T47D (cell line): ENCODE measurements at regions not wholly inside any gene's neighbourhood (a gene's known extent, or its start where the extent isn't known, plus 50 kb on each side); places are given as distances from the start of the nearest gene placed in this dataset.
"Not testable (repeated sequence)": the region's sequence is repeated elsewhere in the genome, so short reads cannot be mapped to it uniquely, and the experiment has no call there.

Source experiments
- DNase-seq, 2 experiments: peaks; one replicate each; pipeline versions ENCODE4 v3.0.0 to v3.0.0-alpha.2; 2011 to 2012; ENCODE audit warnings: low read depth in 1 of 2, low spot score in 1 of 2
- JUND ChIP-seq: IDR thresholded peaks from 2 replicates; pipeline ENCODE4 v1.6.1; 2012; ENCODE audit warnings: low read depth
- in situ Hi-C: cut with HindIII; loops from 2 replicates; pipeline ENCODE4 v1.10.0; 2016; ENCODE audit warnings: low sequenced_read_pairs, low pct_unique_long_range_greater_than_20kb

DNA sequence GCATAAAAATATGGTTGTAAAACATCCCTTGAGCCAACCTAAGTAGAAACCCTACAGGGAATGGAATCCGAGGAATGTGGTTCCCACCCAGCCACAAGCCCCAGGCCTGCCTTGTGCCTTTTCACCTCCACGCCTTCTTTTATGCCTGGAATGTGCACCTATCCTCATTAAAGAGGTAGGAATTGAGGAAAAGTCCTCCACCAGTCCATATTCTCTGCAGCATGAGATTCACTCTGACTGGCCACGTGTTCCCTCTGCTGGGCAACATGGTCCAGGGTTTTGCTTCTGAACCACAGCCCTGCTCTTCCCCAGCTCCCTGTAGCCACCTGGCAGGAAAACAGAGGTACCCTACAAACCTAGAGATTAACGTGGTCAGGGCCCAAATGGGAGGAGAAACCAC is 787.9 kb upstream of the RAB6C start:
- TF ChIP-seq JUND = no peak
- DNase-seq = peak; percentile 5 to 79
- in situ Hi-C loops = no loop called here

DNA sequence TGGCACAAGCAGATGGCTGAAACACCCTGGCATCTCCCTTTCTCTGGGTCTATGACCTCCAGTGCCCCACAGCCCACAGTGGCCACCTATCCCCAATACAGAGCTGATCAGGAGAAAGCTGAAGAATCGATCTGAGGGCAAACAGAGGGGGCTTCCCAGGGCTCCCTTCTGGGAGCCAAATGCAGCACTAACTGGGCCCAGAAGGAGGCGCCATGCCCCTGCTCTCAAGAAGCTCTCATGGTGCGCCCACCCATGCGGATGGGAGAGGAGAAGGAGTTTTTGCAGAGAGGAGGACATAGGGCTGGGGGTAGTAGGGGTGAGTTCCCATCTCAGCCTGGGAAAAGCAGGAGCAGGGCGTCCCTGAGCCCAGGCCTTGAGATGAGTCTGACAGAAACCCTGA is 787.3 kb upstream of the RAB6C start:
- no peak for TF ChIP-seq JUND
- in situ Hi-C loops = no loop called here
- no peak for DNase-seq

DNA sequence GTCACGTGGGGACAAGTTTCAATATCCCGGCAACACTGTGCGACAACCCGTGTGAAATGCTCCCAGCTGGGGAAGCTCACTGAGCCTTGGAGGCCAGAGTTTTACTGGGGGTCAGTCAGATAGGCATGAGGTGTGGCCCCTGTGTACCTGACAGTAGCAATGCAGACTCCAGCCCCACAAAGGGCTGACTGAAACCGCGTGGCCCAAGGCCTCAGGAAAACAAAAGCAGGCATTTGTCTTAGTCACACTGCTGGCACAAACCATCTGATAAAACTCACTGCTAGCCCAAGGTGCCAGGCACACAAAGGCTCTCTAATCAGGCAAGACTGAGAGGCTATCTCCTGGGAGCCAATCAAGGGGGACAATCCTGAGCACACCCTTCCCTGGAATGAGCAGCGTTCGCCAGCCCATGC is 786.6 kb upstream of the RAB6C start:
- TF ChIP-seq JUND = no peak
- in situ Hi-C loops = no loop called here
- no peak for DNase-seq

DNA sequence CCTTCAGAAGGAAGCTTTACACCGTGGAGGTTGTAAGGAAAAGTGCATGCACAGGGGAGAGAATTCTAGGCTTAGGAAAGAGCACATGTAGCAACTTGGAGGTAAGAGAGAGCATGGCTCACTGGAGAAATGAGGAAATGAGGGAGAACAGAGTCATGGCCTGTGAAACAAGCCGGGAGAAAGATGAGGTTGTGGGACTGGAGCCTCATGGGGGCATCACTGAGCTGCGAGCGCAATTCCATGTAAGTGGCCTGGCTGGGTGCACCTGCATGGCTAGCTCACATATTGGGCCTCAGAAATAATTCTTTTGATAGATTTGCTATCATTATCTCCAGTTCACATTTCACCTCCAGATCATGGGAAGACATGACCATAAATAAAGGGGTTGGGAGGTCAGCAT is 785.5 kb upstream of the RAB6C start:
- in situ Hi-C loops = no loop called here
- peak in 1 of 2 experiments; percentile 26 for DNase-seq
- TF ChIP-seq JUND = no peak

DNA sequence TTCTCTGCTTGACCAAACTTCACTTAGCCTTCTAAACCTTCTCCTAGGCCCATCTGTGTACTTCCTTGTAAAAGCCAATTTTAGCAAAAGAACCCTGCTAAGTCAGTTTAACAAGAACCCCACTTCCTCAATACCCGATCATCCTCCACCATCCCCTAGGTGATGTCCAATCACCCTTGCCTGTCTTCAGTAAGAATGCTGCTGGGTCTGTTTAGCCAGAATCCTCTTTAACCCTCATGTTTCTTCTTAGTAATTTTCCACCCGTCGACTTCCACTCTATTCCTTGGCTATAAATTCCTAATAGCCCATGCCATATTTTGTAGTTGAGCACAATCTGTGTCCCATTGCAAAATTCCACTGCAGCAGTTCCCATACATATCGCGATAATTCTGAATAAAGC is 780.0 kb upstream of the RAB6C start:
- in situ Hi-C loops = no loop called here
- peak in 1 of 2 experiments; percentile 63 for DNase-seq
- TF ChIP-seq JUND = no peak

DNA sequence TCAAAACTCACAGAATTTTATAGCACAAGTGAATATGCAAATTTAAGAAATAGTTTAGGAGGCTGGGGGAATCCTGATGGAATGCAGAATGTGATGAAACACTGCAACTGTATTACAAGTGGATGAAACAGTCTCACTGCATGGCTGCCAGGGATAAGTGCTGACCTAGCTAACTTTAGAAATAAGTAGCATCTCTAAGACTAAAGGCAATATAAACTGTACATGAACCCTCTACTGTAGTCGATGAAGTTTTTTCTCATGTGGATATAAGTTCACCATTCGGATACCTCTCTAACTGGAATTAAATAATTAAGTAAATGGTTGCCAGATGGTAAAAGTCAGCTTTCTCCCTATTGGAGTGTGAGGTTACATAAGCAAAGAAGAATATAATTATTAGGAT is 777.8 kb upstream of the RAB6C start:
- in situ Hi-C loops = no loop called here
- DNase-seq = no peak
- no peak for TF ChIP-seq JUND

DNA sequence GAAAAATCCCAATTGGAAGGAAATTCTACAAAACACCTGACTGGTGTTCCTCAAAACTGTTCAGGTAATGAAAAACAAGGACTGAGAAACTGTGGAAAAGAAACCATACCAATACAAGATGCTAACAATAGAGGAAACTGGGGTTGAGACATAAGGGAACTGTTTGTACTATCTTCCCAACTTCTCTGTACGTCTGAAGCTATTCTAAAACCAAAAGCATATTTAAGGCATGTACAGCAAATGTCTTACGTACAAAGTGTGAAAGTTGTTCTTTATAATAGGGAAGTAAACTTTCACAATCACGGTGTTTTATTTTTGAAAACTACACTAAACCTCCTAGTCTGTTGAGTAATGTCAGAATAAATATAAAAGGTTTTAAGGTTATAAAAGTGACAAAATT is 776.1 kb upstream of the RAB6C start:
- TF ChIP-seq JUND = no peak
- in situ Hi-C loops = no loop called here
- no peak for DNase-seq

DNA sequence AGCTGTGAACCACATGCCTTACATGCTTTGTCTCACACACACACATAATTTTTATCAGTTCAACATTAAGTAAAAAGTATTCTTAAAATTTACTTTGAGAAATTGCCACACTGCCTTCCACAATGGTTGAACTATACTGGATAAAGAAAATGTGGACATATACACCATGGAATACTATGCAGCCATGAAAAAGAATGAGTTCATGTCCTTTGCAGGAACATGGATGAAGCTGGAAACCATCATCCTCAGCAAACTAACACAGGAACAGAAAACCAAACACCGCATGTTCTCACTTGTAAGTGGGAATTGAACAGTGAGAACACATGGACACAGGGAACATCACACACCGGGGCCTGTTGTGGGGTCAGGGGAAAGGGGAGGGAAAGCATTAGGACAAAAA is 774.9 kb upstream of the RAB6C start:
- in situ Hi-C loops, DNase-seq: not testable (repeated sequence)

DNA sequence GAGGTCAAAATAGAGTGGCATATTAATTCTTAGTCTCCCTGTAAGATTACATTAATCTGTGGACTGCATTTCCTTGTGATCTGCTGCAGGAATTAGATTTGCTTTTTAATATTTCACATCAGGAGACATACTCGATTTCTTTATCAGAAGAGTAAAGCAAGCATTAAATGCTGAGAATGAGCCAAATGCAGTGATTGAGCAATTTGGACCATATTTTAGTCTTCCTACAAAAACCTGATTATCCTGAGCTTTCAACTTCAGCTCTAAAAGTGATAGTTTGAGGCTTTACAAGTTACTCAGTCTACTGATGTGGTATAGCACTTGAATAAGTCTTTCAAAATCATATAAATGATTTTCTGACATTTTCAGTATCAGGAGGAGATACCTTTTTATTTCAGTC is 774.3 kb upstream of the RAB6C start:
- in situ Hi-C loops = no loop called here
- TF ChIP-seq JUND = no peak
- DNase-seq = no peak

DNA sequence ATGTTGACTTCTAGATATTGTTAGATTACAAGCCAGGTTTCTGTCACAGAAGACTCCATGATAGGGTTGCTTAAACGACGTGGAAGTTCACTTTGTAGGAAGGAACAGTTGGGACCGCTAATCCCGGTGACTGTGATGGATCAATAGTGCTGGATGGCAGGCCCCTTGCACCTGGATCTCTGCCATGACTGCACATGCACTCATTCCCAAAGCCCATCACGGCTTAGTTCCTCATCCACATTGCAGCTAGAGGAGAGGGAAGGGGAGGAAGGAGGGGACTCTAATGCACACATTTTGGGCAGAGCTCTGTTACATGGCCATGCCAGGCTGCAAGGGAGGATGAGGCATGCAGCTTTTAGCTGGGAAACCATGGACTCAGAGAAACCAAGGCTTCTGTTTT is 773.7 kb upstream of the RAB6C start:
- DNase-seq = no peak
- TF ChIP-seq JUND = no peak
- in situ Hi-C loops = no loop called here

DNA sequence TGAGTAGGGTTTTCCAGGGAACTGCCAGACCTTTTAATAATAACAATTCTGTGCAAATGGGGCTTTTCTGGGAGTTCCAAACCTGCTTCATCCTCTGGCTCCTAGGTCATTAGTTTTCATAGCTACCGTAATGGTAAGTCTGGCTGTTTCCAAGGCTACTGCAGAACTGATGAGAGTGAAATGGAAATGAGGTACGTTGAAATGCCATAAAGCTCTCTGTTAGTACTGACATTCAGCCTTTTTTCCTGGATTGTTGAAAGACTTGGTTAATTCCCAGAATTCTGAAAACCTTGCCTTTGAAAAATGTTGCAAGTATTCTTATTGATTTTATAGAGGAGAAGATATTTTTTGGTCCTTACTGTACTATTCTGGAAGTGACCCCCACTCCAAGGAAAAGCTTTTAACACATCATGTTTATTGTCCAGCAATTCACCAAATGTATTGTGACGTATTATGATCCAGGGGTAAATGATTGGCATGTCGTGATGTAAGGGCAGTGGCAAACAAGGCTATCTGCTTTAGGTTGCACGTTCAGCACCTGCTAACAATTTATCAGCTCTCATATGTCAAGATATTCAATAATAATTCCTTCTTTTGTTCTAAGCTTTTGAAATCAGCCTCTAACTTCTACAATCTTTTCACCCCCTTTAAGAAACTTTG is 767.0 kb upstream of the RAB6C start:
- in situ Hi-C loops = no loop called here
- TF ChIP-seq JUND = no peak
- no peak for DNase-seq

DNA sequence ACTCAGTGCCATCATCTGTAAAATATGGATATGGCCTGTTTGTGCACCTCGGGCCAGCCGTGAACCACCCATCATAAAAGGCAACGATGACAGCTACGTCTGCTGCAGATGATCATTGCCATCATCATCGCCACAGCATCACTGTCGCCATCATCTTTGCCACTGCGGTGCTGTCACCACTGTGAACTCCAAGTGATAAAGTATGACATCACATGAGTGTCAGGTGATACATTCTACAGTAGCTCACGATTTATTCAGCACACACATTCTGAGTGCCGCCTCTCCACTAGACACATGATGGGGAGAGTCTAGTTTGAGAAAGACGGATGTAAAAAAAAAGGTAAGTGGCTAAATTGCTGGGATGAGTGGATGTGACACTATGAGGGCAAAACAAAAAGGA is 755.4 kb upstream of the RAB6C start:
- DNase-seq = no peak
- no peak for TF ChIP-seq JUND
- in situ Hi-C loops = no loop called here

DNA sequence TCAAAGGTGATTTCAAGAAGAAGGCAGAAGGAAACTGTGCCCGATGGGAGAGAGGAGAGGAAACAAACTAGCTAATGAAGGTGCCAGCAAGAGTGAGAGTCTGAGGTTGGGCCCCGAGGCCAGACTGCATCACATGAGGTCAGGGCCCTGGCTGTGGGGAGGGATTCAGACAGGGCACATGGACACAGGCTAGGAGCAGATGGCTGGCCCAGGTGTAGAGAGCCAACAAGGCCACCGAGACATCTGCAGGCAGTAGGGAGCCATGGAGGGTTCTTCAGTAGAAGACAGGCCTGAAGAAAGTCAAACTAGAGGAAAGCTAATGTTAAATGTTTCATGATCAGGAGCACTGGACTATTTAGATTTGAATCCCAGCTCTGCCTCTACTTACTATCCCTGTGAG is 755.0 kb upstream of the RAB6C start:
- in situ Hi-C loops = no loop called here
- DNase-seq = no peak
- no peak for TF ChIP-seq JUND

DNA sequence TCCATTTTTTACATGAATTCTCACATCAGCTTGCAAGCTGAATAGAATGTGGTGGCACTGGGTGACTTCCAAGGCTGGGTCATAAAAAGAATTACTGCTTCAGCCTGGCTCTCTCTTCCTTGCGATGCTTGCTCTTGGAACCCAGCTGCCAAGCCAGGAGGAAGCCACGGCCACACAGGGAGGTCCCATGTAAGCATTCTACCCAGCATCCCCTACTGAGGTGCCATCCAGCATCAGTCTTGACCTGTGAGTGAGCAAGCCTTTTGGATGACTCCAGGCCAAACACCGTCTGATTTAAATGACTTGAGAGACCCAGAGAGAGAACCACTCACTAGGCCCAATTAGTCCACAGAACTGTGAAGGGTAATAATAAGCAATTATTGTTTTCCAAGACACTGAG is 750.3 kb upstream of the RAB6C start:
- no peak for TF ChIP-seq JUND
- in situ Hi-C loops = no loop called here
- no peak for DNase-seq
